ENCODE measurements at regions not wholly inside any gene's neighbourhood (a gene's known extent, or its start where the extent isn't known, plus 50 kb on each side); places are given as distances from the start of the nearest gene placed in this dataset.

- no peak for DNase-seq
These were observed 275.5 kb upstream of the TAS2R1 start for GRCh38 chr5:9905661-9906060.

GRCh38 chr5:9903801-9904200 lies 273.6 kb upstream of the TAS2R1 start:
- no peak for DNase-seq

DNA sequence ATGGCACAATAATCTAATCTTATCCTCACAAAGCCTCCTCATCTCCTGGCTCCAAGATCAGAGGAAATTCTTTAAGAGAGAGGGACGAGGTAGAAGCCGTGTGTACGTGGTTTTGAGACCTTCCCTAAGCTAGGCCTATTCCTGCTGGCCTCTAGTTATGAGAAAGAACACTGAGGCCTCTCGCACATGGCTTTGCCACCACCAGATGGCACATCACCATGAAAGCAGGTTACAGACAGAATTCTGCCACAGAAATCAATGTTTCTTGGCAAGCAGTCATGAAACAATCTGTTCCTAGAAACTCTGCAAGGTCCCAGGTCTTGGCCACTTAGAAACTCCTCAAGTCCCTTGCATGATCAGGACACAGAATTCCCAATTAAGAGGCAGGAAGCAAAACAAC lies 268.2 kb upstream of the TAS2R1 start:
- DNase-seq = peak; percentile 5

- DNase-seq = no peak
These were observed 265.1 kb upstream of the TAS2R1 start for GRCh38 chr5:9895302-9895645.

GRCh38 chr5:9894571-9895301 lies 264.6 kb upstream of the TAS2R1 start:
- no peak for DNase-seq

- no peak for DNase-seq
These were observed 262.5 kb upstream of the TAS2R1 start for GRCh38 chr5:9892696-9893095.

- no peak for DNase-seq
These were observed 259.4 kb upstream of the TAS2R1 start for GRCh38 chr5:9889511-9889910.

- DNase-seq = no peak
These were observed 258.4 kb upstream of the TAS2R1 start for GRCh38 chr5:9888501-9888901.

DNA sequence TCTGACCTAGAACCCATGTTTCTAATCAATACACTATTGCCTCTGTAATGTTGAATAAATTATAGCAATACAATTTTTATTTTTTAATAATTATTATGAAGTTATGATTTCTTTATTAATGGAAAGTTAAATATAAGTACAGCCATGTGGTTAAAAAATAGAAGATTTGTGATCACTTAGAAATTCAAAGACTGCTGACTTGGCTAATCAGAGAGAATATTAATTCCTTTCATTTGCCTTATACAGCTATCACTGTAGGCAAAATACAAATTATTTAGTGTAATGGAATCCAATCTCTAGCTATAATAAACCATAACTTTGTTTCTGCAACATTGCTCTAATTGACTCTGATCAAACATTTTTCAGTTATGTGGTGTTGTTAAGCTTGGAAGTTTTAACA lies 255.0 kb upstream of the TAS2R1 start:
- DNase-seq = no peak

GRCh38 chr5:9878206-9878605 lies 248.1 kb upstream of the TAS2R1 start:
- DNase-seq = no peak

DNA sequence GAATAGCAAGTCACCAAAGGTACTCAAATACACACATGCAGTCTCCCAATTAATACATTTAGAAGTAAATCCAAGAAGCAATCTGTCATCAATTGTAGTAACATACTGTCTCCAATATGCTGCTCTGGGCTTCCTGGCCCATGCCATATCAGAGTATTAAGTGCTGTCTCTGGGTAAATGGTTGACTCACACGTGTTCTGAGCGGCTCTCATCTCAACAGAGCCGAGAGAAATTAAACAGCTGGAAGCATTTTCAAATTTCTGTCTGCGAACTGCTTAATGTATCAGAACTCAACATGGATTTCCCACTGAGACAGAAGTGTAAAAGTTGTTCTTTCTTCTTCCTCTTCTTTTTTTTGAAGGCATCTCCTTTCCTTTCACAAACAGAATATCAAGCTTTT lies 247.3 kb upstream of the TAS2R1 start:
- DNase-seq = no peak

GRCh38 chr5:9876451-9876850 lies 246.3 kb upstream of the TAS2R1 start:
- DNase-seq = no peak

DNA sequence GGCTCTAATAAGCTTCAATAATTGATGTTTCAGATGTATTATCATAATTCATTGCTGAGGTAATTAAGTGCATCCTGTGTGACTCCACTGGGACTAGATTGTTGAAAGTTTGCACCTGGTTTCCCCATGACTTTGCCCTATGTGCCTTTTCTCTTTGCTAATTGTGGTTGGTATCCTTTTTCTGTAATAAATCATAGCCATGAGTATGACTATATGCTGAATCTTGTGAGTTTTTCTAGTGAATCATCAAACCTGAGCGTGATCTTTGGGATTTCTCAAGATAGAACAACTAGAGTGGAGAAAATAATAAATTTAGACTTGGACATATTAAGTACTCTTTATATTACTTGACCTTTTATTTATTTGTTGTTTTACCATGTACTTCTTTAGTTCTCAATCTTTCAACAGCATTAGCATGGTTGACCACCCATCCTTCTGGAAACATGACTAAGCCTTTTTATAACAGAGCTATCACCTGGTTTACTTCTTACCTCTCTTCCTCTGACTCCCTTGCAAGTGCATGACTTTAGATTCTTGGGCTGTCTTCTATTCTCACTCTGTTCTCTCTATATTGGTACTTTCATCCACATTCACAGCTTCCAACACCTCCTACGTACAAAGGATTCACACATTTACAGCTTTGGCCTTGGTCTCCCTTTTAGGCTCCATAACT lies 239.6 kb upstream of the TAS2R1 start:
- no peak for DNase-seq

GRCh38 chr5:9865574-9865973 lies 235.4 kb upstream of the TAS2R1 start:
- no peak for DNase-seq

DNA sequence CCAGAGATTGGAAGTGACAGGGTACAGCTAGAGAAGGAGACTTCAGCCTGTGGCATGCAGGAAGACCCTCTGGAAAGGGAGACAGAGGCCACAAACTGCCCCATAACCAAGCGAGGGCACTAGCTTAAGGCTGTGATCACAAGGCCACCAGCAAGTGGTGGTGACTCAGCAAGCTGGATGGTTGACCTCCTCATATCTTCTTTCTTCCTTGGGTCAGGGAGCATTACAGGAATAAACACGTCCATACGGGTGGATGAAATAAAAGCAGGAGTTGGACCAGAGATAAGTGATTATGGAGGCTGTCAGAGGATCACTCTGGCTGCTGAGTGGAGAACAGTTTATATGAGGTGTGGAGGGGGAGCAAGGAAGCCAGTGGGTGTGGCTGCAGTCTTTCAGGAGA lies 234.6 kb upstream of the TAS2R1 start:
- no peak for DNase-seq

- DNase-seq = no peak
These were observed 233.3 kb upstream of the TAS2R1 start for GRCh38 chr5:9863486-9863885.

DNA sequence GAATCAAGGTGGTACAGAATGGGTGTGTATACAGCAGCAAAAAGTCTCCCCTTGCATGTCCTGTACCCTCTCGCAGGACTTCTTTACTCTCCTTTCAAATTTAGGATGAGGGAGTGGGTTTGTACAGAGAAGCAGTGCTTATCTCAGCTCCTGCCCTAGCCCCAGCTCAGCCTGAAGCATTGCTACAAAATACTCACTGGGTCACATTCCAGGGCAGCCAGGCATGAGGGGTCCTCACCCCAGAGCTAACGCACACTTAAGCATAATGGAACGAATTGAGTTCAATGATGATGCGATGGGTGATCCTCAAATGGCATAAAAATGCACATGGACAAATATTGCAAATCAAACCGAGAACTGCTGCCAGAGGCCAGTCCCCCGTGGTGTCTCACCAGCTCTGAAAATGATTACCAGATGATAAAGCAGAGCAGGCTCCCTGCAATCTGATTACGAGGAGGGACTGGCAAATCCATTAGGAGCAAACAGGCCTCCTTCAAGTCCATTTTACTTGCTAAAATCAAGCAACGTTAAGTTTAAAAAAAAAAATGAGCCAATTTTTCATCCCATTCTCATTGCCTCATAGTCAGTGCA lies 231.6 kb upstream of the TAS2R1 start:
- DNase-seq = no peak

DNA sequence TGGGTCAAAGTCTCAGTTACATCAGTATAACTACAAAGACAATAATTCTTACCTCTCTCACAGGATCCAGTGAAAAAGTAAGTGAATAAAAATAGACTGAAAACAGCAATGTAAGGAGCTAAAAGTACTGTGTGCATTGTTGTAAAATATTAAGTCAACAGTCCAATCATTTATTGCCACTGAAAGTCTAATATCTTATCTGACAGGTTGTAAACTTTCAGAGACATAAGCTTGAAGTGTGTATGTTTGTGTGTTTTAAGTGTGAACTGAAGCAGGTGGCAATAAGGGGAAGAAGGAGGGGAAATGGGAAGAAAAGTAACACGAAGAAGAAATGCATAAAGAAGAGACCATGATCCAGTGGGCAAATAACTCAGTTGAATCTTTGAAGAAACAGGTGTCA lies 229.7 kb upstream of the TAS2R1 start:
- DNase-seq = no peak

GRCh38 chr5:9858043-9858442 lies 227.9 kb upstream of the TAS2R1 start:
- no peak for DNase-seq

GRCh38 chr5:9853309-9853708 lies 223.2 kb upstream of the TAS2R1 start:
- no peak for DNase-seq

DNA sequence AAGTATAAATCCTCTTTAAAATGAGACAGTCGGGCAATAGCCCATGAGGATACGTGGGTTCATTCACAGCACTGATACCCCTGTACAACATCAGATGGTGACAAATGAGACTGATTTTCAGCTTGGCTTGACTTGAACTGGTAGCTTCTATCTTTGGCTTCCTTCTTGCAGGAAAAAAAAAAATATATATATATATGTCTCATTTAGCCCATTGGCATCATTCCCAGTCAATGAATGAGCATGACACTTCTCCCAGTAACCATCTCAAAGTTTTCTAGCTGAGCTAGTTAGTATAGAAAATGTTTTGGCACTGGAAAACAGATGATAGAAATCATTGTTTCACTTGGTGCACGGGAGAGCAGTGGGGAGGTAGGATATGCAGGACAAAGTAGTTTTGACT lies 222.5 kb upstream of the TAS2R1 start:
- no peak for DNase-seq

GRCh38 chr5:9851458-9851857 lies 221.3 kb upstream of the TAS2R1 start:
- DNase-seq = no peak

GRCh38 chr5:9850456-9850855 lies 220.3 kb upstream of the TAS2R1 start:
- DNase-seq = no peak

- DNase-seq = no peak
These were observed 217.5 kb upstream of the TAS2R1 start for GRCh38 chr5:9847631-9848030.

- no peak for DNase-seq
These were observed 215.0 kb upstream of the TAS2R1 start for GRCh38 chr5:9845185-9845584.
